ENCODE measurements at regions not wholly inside any gene's neighbourhood (a gene's known extent, or its start where the extent isn't known, plus 50 kb on each side); places are given as distances from the start of the nearest gene placed in this dataset.

- H3K9me3 ChIP-seq (ENCODE audit: control insufficient read depth in 1 of 2, low read length in 2 of 2), result no peaks in the 10 kb centered on the region
- no peak overlapping the region for H3K27ac ChIP-seq (ENCODE audit: low read length)
- no peak overlapping the region for H3K4me3 ChIP-seq (ENCODE audit: low read depth in 1 of 2, low read length in 2 of 2)
- H3K4me1 ChIP-seq (ENCODE audit: control insufficient read depth in 1 of 2, insufficient read depth in 2 of 2, low read length in 2 of 2), result peaks cover 0 to 4% of the 10 kb centered on the region in 2 donors
- H3K36me3 ChIP-seq (ENCODE audit: control insufficient read depth in 1 of 2, insufficient read depth in 2 of 2, low read length in 2 of 2), result no peaks in the 10 kb centered on the region
- no peaks in the 10 kb centered on the region for H3K27me3 ChIP-seq (ENCODE audit: low read depth, low read length)
Measured at GRCh38 chr4:27703771-27704170, 843.1 kb downstream of the STIM2 start.

GRCh38 chr4:27711041-27711440 lies 850.4 kb downstream of the STIM2 start:
- Histone ChIP-seq H3K9me3 (ENCODE audit: control insufficient read depth in 1 of 2, low read length in 2 of 2) (no peaks in the 10 kb centered on the region), H3K27ac (ENCODE audit: low read length) (no peak overlapping the region), H3K36me3 (ENCODE audit: control insufficient read depth in 1 of 2, insufficient read depth in 2 of 2, low read length in 2 of 2) (no peaks in the 10 kb centered on the region), H3K27me3 (ENCODE audit: low read depth, low read length) (no peaks in the 10 kb centered on the region), H3K4me1 (ENCODE audit: control insufficient read depth in 1 of 2, insufficient read depth in 2 of 2, low read length in 2 of 2) (no peaks in the 10 kb centered on the region), H3K4me3 (ENCODE audit: low read depth in 1 of 2, low read length in 2 of 2) (no peak overlapping the region)

- no peaks in the 10 kb centered on the region for H3K4me1 ChIP-seq (ENCODE audit: control insufficient read depth in 1 of 2, insufficient read depth in 2 of 2, low read length in 2 of 2)
- no peak overlapping the region for H3K27ac ChIP-seq (ENCODE audit: low read length)
- no peaks in the 10 kb centered on the region for H3K9me3 ChIP-seq (ENCODE audit: control insufficient read depth in 1 of 2, low read length in 2 of 2)
- H3K4me3 ChIP-seq (ENCODE audit: low read depth in 1 of 2, low read length in 2 of 2), result no peak overlapping the region
- H3K27me3 ChIP-seq (ENCODE audit: low read depth, low read length), result no peaks in the 10 kb centered on the region
- H3K36me3 ChIP-seq (ENCODE audit: control insufficient read depth in 1 of 2, insufficient read depth in 2 of 2, low read length in 2 of 2), result no peaks in the 10 kb centered on the region
Measured at GRCh38 chr4:27714073-27714472, 853.4 kb downstream of the STIM2 start.

DNA sequence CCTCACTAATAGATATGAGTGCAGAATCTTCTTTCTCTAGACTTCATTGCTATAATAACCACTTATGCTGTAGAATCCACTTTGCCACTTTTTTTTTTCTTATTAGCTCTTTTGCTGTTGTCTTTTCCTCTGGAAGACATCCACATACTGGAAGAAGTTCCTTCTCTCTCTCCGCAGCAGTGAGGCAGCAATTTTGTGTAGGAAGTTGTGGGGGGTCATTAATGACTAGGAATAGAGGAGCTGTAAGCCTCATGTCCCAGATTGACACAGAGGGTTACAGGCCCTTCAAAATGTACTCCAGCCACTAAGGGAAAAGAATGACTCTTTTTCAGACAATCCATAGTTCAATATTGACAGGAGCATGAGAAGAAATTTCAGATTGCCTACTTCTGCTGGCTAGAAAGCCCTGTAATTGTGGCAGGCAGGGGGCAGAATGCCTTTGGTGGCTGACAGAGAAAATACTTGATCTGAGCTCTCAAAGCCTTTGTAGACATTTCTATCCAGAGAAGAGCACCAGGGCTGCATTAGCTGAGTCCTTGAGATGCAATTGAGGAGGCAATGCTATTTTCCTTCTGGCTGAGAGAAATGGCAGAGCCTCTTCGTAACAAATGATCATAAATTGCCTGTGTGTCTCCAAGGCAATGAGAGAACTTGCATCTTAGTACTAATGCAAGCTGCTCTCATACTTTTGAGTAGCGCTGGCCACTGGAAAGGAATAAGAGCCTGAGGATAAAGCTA lies 856.2 kb downstream of the STIM2 start:
- H3K27ac ChIP-seq (ENCODE audit: low read length), result no peak overlapping the region

DNA sequence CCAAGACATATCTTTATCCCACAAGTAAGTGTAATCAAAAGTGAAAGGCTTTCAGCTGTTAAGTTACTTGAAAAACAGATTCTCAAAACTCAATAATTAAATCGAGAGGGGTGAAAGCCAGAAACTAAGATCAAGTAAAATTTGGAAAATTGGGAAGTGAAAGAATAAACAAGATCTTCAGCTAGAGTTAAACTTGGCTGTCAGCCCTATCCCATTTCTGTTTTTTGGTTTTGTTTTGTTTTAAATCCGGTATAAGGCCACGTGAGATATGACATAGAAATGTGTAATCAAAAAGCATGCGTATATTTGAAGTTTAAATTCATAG lies 856.8 kb downstream of the STIM2 start:
- Histone ChIP-seq H3K27ac (ENCODE audit: low read length) (no peak overlapping the region), H3K27me3 (ENCODE audit: low read depth, low read length) (no peaks in the 10 kb centered on the region), H3K4me3 (ENCODE audit: low read depth in 1 of 2, low read length in 2 of 2) (no peak overlapping the region), H3K36me3 (ENCODE audit: control insufficient read depth in 1 of 2, insufficient read depth in 2 of 2, low read length in 2 of 2) (no peaks in the 10 kb centered on the region), H3K4me1 (ENCODE audit: control insufficient read depth in 1 of 2, insufficient read depth in 2 of 2, low read length in 2 of 2) (no peaks in the 10 kb centered on the region), H3K9me3 (ENCODE audit: control insufficient read depth in 1 of 2, low read length in 2 of 2) (no peaks in the 10 kb centered on the region)

More for the DNA sequence above, 856.2 kb downstream of the STIM2 start:
- no peaks in the 10 kb centered on the region for H3K36me3 ChIP-seq (ENCODE audit: control insufficient read depth in 1 of 2, insufficient read depth in 2 of 2, low read length in 2 of 2)
- H3K9me3 ChIP-seq (ENCODE audit: control insufficient read depth in 1 of 2, low read length in 2 of 2), result no peaks in the 10 kb centered on the region
- no peaks in the 10 kb centered on the region for H3K27me3 ChIP-seq (ENCODE audit: low read depth, low read length)
- H3K4me3 ChIP-seq (ENCODE audit: low read depth in 1 of 2, low read length in 2 of 2), result no peak overlapping the region
- no peaks in the 10 kb centered on the region for H3K4me1 ChIP-seq (ENCODE audit: control insufficient read depth in 1 of 2, insufficient read depth in 2 of 2, low read length in 2 of 2)

DNA sequence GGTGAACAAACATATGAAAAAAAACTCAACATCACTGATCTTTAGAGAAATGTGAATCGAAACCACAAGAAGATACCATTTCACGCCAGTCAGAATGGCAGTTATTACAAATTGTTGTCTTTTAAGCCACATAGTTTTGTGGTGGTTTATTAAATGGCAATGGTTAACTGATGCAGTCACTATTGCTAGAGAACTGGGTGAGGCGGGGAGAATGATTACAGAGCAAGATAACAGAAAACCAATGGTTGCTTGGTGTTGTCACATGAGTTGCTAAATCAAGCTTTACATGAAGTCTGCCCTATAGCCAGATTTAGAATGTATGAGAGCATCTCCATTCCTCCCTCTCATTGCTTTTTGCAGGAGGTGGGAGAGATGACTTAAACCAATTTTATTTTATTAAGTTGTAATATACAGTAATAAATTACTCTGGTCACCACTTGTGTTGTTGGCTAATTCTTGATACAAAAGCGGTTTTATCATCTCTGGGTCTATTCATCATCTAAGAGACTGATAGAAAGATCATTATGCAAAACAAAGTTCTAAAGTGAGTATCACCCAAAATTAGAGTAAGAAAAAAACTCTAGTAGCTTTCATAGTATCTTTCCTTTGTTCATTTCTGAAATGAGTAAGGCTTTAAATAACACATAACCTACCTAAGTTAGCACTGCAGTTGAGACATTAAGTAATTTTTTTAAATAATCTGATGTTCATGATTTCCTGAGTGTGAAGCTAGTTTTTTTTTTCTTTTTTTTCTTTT lies 859.5 kb downstream of the STIM2 start:
- H3K27me3 ChIP-seq (ENCODE audit: low read depth, low read length), result no peaks in the 10 kb centered on the region
- H3K36me3 ChIP-seq (ENCODE audit: control insufficient read depth in 1 of 2, insufficient read depth in 2 of 2, low read length in 2 of 2), result no peaks in the 10 kb centered on the region
- no peaks in the 10 kb centered on the region for H3K4me1 ChIP-seq (ENCODE audit: control insufficient read depth in 1 of 2, insufficient read depth in 2 of 2, low read length in 2 of 2)
- H3K27ac ChIP-seq (ENCODE audit: low read length), result no peak overlapping the region
- no peaks in the 10 kb centered on the region for H3K9me3 ChIP-seq (ENCODE audit: control insufficient read depth in 1 of 2, low read length in 2 of 2)
- H3K4me3 ChIP-seq (ENCODE audit: low read depth in 1 of 2, low read length in 2 of 2), result no peak overlapping the region

DNA sequence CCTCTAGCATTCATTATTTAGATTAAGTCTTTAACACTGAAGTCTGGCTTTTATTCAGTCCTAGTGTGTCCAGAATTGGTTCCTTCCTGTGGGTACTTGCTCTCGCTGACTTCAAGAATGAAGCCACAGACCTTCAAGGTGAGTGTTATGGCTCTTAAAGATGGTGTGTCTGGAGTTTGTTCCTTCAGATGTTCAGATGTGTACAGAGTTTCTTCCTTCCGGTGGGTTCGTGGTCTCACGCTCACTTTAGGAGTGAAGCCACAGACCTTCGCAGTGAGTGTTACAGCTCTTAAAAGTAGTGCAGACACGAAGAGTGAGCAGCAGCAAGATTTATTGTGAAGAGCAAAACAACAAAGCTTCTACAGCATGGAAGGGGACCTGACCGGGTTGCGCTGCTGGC lies 860.6 kb downstream of the STIM2 start:
- H3K9me3 ChIP-seq (ENCODE audit: control insufficient read depth in 1 of 2, low read length in 2 of 2), result no peaks in the 10 kb centered on the region
- no peak overlapping the region for H3K27ac ChIP-seq (ENCODE audit: low read length)

DNA sequence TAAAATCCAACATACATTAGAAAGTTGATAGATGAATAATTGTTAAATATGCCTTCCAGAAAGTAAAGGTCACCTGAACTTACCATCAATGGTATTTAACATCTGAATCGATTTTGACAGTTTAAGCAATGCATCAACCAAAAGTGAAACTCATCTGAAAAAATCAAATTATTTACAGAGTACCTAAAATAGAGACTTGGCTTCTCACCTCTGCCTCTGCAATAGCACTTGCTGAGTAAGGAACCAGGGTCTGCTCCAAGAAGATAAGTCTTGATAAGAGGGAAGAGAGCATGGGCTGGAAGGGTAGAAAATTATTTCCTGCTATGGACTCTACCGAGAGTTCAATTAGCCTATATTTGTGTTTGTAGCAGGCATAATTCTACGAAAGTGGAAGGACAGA lies 868.3 kb downstream of the STIM2 start:
- no peaks in the 10 kb centered on the region for H3K4me1 ChIP-seq (ENCODE audit: control insufficient read depth in 1 of 2, insufficient read depth in 2 of 2, low read length in 2 of 2)
- H3K4me3 ChIP-seq (ENCODE audit: low read depth in 1 of 2, low read length in 2 of 2), result no peak overlapping the region
- no peak overlapping the region for H3K27ac ChIP-seq (ENCODE audit: low read length)
- no peaks in the 10 kb centered on the region for H3K27me3 ChIP-seq (ENCODE audit: low read depth, low read length)
- H3K9me3 ChIP-seq (ENCODE audit: control insufficient read depth in 1 of 2, low read length in 2 of 2), result no peaks in the 10 kb centered on the region
- H3K36me3 ChIP-seq (ENCODE audit: control insufficient read depth in 1 of 2, insufficient read depth in 2 of 2, low read length in 2 of 2), result no peaks in the 10 kb centered on the region

More for the DNA sequence above, 860.6 kb downstream of the STIM2 start:
- Histone ChIP-seq H3K36me3 (ENCODE audit: control insufficient read depth in 1 of 2, insufficient read depth in 2 of 2, low read length in 2 of 2) (no peaks in the 10 kb centered on the region), H3K4me3 (ENCODE audit: low read depth in 1 of 2, low read length in 2 of 2) (no peak overlapping the region), H3K27me3 (ENCODE audit: low read depth, low read length) (no peaks in the 10 kb centered on the region), H3K4me1 (ENCODE audit: control insufficient read depth in 1 of 2, insufficient read depth in 2 of 2, low read length in 2 of 2) (no peaks in the 10 kb centered on the region)

DNA sequence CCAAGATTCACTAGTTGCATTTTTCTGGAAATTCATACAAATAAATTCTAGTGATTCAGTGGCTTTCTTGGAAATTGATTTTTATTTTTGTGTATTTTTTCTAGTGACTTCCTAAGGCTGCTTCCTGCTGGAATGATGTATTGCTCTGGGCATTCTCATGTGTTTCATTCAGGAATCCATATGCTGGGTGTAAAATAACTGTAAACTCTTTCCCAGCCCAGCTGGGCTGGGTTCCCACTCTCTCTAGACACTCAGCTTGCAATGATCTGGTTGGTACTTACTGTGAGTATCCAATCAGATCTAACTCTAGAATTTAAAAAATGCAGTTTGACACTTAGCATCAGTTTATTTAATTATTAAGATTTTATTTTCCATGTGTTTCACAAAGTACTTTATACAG lies 882.2 kb downstream of the STIM2 start:
- H3K4me3 ChIP-seq (ENCODE audit: low read depth in 1 of 2, low read length in 2 of 2), result no peak overlapping the region

GRCh38 chr4:27759611-27760575 lies 899.3 kb downstream of the STIM2 start:
- Histone ChIP-seq H3K9me3 (ENCODE audit: control insufficient read depth in 1 of 2, low read length in 2 of 2) (no peaks in the 10 kb centered on the region), H3K27ac (ENCODE audit: low read length) (no peak overlapping the region), H3K4me3 (ENCODE audit: low read depth in 1 of 2, low read length in 2 of 2) (no peak overlapping the region), H3K4me1 (ENCODE audit: control insufficient read depth in 1 of 2, insufficient read depth in 2 of 2, low read length in 2 of 2) (peaks cover 0 to 3% of the 10 kb centered on the region in 2 donors), H3K36me3 (ENCODE audit: control insufficient read depth in 1 of 2, insufficient read depth in 2 of 2, low read length in 2 of 2) (no peaks in the 10 kb centered on the region), H3K27me3 (ENCODE audit: low read depth, low read length) (no peaks in the 10 kb centered on the region)

More for the DNA sequence above, 882.2 kb downstream of the STIM2 start:
- no peak overlapping the region for H3K27ac ChIP-seq (ENCODE audit: low read length)
- no peaks in the 10 kb centered on the region for H3K27me3 ChIP-seq (ENCODE audit: low read depth, low read length)
- no peaks in the 10 kb centered on the region for H3K9me3 ChIP-seq (ENCODE audit: control insufficient read depth in 1 of 2, low read length in 2 of 2)
- no peaks in the 10 kb centered on the region for H3K4me1 ChIP-seq (ENCODE audit: control insufficient read depth in 1 of 2, insufficient read depth in 2 of 2, low read length in 2 of 2)
- no peaks in the 10 kb centered on the region for H3K36me3 ChIP-seq (ENCODE audit: control insufficient read depth in 1 of 2, insufficient read depth in 2 of 2, low read length in 2 of 2)
